Sigmoid colon (tissue), 4 donors: ENCODE measurements at regions not wholly inside any gene's neighbourhood (a gene's known extent, or its start where the extent isn't known, plus 50 kb on each side); places are given as distances from the start of the nearest gene placed in this dataset.

Experiments used
- POLR2A ChIP-seq, 2 donors: fragments of 450-650 bp; IDR thresholded peaks; one replicate each; pipeline ENCODE4 v1.6.1; 2016; ENCODE audit warnings: antibody characterized with exemption in 2 of 2, mild to moderate bottlenecking in 2 of 2, moderate library complexity in 2 of 2
- POLR2AphosphoS5 ChIP-seq, 4 donors: sonication (generic); formaldehyde crosslinking; IDR thresholded peaks; one replicate each; pipeline ENCODE4 v1.6.1; 2017; ENCODE audit warnings: antibody characterized with exemption in 4 of 4
- TF ChIP-seq, protein P1 (sequence below), 4 experiments: fragments of 450-650 bp in 3 of 4; fragments of 200-600 bp in 1 of 4; IDR thresholded peaks; one replicate each; pipeline ENCODE4 v1.5.1; 2016 to 2019; ENCODE audit warnings: antibody characterized with exemption in 4 of 4, mild to moderate bottlenecking in 3 of 4, moderate library complexity in 2 of 4

DNA sequence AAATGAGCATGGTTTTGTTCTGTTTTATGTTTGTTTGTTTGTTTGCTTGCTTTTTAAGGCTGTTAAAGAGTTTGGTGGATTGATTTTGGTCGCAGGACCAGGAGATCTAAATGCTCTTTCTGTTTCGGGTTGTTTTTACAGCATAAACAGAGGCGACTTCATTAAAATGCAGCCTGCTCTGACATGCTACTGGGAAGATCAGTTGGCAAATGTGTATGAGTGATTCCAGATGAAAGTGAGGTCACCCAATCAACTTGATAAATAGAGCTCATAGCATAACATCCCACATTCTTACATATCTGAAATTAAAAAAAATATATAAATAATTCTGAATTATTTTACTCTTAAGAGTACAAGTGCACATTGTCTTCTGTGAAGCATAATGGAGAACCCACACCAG, 947.7 kb downstream of the GALC start:
- TF ChIP-seq, protein P1, sequence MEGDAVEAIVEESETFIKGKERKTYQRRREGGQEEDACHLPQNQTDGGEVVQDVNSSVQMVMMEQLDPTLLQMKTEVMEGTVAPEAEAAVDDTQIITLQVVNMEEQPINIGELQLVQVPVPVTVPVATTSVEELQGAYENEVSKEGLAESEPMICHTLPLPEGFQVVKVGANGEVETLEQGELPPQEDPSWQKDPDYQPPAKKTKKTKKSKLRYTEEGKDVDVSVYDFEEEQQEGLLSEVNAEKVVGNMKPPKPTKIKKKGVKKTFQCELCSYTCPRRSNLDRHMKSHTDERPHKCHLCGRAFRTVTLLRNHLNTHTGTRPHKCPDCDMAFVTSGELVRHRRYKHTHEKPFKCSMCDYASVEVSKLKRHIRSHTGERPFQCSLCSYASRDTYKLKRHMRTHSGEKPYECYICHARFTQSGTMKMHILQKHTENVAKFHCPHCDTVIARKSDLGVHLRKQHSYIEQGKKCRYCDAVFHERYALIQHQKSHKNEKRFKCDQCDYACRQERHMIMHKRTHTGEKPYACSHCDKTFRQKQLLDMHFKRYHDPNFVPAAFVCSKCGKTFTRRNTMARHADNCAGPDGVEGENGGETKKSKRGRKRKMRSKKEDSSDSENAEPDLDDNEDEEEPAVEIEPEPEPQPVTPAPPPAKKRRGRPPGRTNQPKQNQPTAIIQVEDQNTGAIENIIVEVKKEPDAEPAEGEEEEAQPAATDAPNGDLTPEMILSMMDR (IDR thresholded peaks at IDR 0.05) = no peak
- TF ChIP-seq POLR2AphosphoS5 (IDR thresholded peaks at IDR 0.05) (no peak), POLR2A (IDR thresholded peaks at IDR 0.05) (no peak)
